ENCODE measurements at regions not wholly inside any gene's neighbourhood (a gene's known extent, or its start where the extent isn't known, plus 50 kb on each side); places are given as distances from the start of the nearest gene placed in this dataset.

DNA sequence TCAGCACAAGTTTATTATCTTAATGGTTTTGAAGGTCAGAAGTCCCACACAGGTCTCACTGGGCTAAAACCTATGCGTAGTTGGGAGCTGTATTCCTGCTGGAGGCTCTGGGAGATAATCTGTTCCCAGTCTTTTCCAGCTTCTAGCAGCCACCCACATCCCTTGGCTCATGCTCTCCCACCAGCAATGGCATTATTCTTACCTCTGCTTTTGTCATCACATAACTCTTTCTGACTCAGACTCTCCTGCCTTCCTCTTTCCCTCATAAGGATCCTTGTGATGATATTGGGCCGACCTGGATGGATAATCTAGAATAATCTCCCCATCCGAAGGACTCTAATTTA lies 122.2 kb upstream of the PRDX6 start:
- TF ChIP-seq, protein P1, sequence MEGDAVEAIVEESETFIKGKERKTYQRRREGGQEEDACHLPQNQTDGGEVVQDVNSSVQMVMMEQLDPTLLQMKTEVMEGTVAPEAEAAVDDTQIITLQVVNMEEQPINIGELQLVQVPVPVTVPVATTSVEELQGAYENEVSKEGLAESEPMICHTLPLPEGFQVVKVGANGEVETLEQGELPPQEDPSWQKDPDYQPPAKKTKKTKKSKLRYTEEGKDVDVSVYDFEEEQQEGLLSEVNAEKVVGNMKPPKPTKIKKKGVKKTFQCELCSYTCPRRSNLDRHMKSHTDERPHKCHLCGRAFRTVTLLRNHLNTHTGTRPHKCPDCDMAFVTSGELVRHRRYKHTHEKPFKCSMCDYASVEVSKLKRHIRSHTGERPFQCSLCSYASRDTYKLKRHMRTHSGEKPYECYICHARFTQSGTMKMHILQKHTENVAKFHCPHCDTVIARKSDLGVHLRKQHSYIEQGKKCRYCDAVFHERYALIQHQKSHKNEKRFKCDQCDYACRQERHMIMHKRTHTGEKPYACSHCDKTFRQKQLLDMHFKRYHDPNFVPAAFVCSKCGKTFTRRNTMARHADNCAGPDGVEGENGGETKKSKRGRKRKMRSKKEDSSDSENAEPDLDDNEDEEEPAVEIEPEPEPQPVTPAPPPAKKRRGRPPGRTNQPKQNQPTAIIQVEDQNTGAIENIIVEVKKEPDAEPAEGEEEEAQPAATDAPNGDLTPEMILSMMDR (conservative IDR thresholded peaks at IDR 0.05): no peak
- no peak overlapping the region for H3K4me3 Mint-ChIP-seq

GRCh38 chr1:173355281-173356031 lies 121.7 kb upstream of the PRDX6 start:
- no peaks in the 10 kb centered on the region for H3K27me3 Mint-ChIP-seq
- H3K9me3 Mint-ChIP-seq: peaks cover 9% of the 10 kb centered on the region
- H3K36me3 Mint-ChIP-seq: no peaks in the 10 kb centered on the region
- H3K27ac Mint-ChIP-seq: no peak overlapping the region
- DNase-seq (ENCODE audit: extremely low spot score, unreplicated experiment): no peak
- no peaks in the 10 kb centered on the region for H3K4me1 Mint-ChIP-seq (ENCODE audit: unreplicated experiment)
- no peak overlapping the region for H3K4me3 Mint-ChIP-seq
- TF ChIP-seq, protein P1 (conservative IDR thresholded peaks at IDR 0.05): no peak

More for the DNA sequence above, 122.2 kb upstream of the PRDX6 start:
- no peak for DNase-seq (ENCODE audit: extremely low spot score, unreplicated experiment)
- Mint-ChIP-seq H3K9me3 (peaks cover 9% of the 10 kb centered on the region), H3K27ac (no peak overlapping the region), H3K36me3 (no peaks in the 10 kb centered on the region), H3K27me3 (no peaks in the 10 kb centered on the region), H3K4me1 (ENCODE audit: unreplicated experiment) (no peaks in the 10 kb centered on the region)

DNA sequence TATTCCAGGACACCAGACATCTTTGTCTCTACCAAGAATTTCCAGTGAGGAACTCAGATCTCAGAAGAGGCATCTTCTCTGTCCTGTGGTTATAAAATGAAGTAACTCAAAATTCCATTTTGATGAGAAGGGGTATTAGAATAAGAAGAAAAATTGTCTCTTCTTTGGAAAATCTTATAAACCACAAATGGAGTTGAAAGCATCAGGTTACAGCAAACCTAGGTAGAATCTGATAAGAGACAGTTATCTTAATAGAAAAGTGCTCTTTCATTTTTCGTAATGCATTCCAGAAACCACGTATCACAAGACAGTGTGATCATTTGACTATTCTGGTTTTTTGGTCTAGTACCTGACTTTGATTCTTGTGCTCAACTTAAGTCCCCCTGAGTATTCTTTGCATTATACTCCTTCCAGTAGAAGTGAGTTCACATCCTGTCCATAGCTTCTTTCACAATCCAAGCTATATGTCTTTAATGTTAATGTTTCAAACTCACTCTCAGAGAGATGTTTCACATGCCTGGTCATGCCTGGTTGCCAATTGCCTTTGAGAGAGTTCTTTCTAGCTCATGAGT lies 120.9 kb upstream of the PRDX6 start:
- no peak overlapping the region for H3K27ac Mint-ChIP-seq
- peaks cover 5% of the 10 kb centered on the region for H3K9me3 Mint-ChIP-seq
- H3K27me3 Mint-ChIP-seq: no peaks in the 10 kb centered on the region
- no peaks in the 10 kb centered on the region for H3K4me1 Mint-ChIP-seq (ENCODE audit: unreplicated experiment)
- H3K4me3 Mint-ChIP-seq: no peak overlapping the region
- no peaks in the 10 kb centered on the region for H3K36me3 Mint-ChIP-seq
- TF ChIP-seq, protein P1 (conservative IDR thresholded peaks at IDR 0.05): no peak
- no peak for DNase-seq (ENCODE audit: extremely low spot score, unreplicated experiment)

GRCh38 chr1:173360487-173361063 lies 116.6 kb upstream of the PRDX6 start:
- Mint-ChIP-seq H3K4me1 (ENCODE audit: unreplicated experiment) (no peaks in the 10 kb centered on the region), H3K27ac (no peak overlapping the region)

DNA sequence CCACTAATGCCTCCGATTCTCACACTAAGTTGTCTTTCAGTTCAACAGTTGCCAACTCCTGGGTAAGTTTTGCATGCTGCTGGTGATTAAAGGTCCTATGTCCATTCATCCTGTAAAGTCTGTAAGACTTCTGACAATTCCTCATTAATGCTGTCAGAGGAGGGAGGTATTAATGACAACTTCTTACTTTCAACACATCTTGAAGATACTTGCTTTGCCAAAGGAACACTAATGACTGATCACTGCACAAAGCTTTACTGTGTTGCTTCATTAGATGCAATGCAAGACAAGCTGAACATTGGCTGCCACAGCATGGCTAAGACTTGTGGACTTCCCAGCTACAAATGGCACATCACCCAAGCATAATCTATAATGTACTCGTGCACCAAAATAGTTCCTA lies 114.6 kb upstream of the PRDX6 start:
- no peaks in the 10 kb centered on the region for H3K36me3 Mint-ChIP-seq
- TF ChIP-seq, protein P1 (conservative IDR thresholded peaks at IDR 0.05): no peak
- DNase-seq (ENCODE audit: extremely low spot score, unreplicated experiment): no peak
- H3K4me1 Mint-ChIP-seq (ENCODE audit: unreplicated experiment): no peaks in the 10 kb centered on the region
- H3K9me3 Mint-ChIP-seq: no peaks in the 10 kb centered on the region
- no peak overlapping the region for H3K27ac Mint-ChIP-seq
- H3K27me3 Mint-ChIP-seq: no peaks in the 10 kb centered on the region
- H3K4me3 Mint-ChIP-seq: no peak overlapping the region

More at GRCh38 chr1:173360487-173361063, 116.6 kb upstream of the PRDX6 start:
- TF ChIP-seq, protein P1 (conservative IDR thresholded peaks at IDR 0.05): no peak
- no peak for DNase-seq (ENCODE audit: extremely low spot score, unreplicated experiment)
- Mint-ChIP-seq H3K36me3 (no peaks in the 10 kb centered on the region), H3K27me3 (no peaks in the 10 kb centered on the region), H3K4me3 (no peak overlapping the region), H3K9me3 (no peaks in the 10 kb centered on the region)
